ENCODE measurements at regions not wholly inside any gene's neighbourhood (a gene's known extent, or its start where the extent isn't known, plus 50 kb on each side); places are given as distances from the start of the nearest gene placed in this dataset.

DNA sequence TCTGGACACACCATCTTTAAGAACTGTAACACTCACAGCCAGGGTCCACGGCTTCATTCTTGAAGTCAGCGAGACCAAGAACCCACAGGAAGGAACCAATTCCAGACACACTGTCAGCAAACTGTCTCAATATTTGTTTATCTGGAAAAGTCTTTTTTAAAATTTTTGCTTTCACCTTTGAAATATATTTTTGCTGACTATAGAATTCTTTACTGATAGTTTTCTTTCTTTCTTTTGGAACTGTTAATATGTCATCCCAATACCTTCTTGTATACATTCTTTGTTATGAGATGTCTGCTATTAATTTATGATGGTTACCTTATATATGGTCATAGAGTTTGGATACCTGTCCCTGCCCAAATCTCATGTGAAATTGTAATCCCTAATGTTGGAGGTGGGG is 145.1 kb upstream of the IRX4 start:
- no peak overlapping the region for H3K4me3 ChIP-seq (ENCODE audit: low read length)
- TF ChIP-seq, protein P1, sequence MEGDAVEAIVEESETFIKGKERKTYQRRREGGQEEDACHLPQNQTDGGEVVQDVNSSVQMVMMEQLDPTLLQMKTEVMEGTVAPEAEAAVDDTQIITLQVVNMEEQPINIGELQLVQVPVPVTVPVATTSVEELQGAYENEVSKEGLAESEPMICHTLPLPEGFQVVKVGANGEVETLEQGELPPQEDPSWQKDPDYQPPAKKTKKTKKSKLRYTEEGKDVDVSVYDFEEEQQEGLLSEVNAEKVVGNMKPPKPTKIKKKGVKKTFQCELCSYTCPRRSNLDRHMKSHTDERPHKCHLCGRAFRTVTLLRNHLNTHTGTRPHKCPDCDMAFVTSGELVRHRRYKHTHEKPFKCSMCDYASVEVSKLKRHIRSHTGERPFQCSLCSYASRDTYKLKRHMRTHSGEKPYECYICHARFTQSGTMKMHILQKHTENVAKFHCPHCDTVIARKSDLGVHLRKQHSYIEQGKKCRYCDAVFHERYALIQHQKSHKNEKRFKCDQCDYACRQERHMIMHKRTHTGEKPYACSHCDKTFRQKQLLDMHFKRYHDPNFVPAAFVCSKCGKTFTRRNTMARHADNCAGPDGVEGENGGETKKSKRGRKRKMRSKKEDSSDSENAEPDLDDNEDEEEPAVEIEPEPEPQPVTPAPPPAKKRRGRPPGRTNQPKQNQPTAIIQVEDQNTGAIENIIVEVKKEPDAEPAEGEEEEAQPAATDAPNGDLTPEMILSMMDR (conservative IDR thresholded peaks at IDR 0.05; ENCODE audit: low read length): no peak
- DNase-seq (ENCODE audit: low read depth): no peak

DNA sequence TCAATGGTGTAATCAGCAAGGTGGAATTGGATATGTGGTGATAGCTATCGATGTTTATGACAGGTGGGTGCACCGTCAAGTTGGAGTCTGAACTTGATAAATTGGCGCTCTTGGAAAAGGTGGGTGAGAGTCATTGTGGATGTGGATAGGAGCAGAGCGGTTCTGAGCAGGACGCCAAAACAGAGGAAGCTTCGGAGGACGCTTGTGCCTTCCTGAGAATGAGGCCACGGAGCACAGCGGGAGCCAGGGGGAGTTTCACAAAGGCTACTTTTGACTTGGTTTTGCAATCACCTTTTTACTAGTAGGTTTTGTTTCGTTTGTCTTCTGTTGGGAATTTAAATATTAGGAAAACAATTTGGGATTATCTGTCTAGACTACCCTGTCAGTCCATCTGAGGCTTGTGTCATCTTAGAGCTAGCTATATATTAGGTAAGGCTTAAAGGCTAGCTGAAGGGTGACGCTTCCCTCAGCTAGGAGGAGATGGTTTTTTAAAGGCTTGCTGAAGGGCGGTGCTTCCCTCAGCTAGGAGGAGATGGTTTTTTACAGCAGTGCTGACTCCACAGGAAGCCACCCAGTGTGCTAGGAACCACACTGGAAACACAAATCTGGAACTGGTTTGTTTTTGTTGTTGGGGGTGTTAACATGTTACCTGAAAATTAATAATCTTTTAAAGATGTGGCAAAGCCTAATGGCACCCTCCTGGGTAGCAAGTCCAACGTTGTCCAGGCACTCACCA is 142.4 kb upstream of the IRX4 start:
- DNase-seq (ENCODE audit: low read depth): no peak
- TF ChIP-seq, protein P1 (conservative IDR thresholded peaks at IDR 0.05; ENCODE audit: low read length): no peak
- no peak overlapping the region for H3K4me3 ChIP-seq (ENCODE audit: low read length)

DNA sequence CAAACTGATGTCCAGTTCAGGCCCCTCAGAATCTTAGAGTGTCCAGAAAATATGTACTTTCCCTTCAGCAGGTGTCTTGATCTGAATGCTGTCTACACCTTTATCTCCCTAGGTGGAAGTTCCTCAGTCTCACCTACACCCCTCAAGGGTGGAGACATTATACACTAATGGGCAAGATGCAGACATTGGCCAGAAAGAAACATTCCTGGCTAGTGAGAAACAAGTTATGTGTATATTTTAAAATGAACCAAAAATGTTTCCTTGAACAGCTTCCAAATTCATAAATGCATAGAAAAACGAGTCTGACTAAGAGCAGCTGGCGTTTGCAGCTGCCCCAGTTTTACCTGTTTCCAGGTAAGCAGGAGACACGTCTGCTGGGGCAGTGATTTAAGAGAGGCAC is 140.5 kb upstream of the IRX4 start:
- no peak overlapping the region for H3K4me3 ChIP-seq (ENCODE audit: low read length)
- DNase-seq (ENCODE audit: low read depth): no peak
- TF ChIP-seq, protein P1 (conservative IDR thresholded peaks at IDR 0.05; ENCODE audit: low read length): no peak

DNA sequence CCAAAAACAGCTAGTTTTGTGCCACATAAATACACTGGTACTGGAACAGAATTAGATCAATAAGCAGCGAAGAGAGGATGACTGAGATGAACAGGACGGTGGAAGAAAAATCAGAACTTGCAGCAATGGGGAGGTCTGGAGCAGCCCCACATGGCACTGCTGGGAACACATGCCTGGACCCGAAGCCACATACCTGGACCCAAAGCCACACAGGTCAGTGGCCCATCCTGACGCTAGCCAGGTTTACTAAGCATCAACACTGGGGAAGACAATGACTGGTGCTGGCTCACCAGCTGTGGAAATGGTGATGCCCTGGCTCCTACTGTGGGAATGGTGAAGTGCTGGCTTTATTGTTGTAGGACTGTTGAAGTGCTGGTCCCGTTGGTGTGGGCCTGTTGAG is 139.7 kb upstream of the IRX4 start:
- DNase-seq (ENCODE audit: low read depth): no peak
- TF ChIP-seq, protein P1 (conservative IDR thresholded peaks at IDR 0.05; ENCODE audit: low read length): no peak
- H3K4me3 ChIP-seq (ENCODE audit: low read length): no peak overlapping the region

DNA sequence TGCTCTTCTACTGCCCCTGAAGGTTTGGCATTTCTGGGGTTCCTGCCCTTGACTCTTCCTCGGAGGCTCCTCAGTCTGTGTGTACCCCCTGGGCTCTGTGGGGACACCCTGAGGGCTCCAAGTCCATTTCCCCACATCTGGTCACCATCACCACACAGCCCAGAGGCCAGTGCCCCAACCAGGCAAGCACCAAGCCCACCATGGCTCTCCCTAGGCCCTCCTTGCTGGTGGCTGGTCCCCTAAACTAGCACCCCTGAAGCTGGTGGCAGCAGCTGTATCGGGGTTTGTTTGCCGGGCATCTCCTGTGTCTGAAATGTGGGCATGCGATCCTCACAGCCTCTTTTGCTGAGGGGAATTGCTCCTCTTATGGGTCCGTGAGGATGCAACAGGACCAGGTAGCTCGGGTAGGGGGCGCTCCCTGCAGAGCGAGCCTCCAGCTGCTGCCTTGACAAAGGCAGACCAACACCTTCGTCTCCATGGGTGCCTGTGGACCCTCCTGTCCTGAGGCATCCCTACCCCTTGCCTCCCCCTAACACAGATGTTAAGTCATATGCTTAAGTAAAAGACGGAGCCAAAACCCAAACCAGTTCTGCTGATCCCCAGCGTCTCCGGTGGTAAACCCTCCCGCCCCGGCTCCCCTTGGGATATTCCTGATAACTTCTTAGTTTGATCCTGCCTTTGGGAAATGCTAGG is 138.9 kb upstream of the IRX4 start:
- TF ChIP-seq, protein P1 (conservative IDR thresholded peaks at IDR 0.05; ENCODE audit: low read length): no peak
- H3K4me3 ChIP-seq (ENCODE audit: low read length): no peak overlapping the region
- DNase-seq (ENCODE audit: low read depth): no peak

DNA sequence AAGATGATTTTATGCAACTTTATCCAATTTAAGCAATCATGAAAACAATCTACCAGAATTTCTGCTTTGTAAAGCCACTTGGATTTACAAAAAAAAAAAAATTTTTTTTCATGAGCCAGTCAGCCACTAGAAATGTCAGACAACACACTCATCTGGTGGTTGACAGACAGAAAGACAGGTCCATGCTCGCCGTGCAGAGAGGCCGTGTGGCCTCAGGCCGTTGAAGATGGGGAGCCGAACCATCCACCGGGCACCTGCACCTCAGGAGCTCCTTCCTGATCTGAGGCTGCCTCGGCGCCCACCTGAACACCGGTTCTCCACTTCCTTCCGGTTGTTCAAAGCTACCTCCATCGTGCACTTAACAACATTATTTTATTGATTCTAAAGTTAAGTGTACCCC is 138.0 kb upstream of the IRX4 start:
- TF ChIP-seq, protein P1 (conservative IDR thresholded peaks at IDR 0.05; ENCODE audit: low read length): no peak
- H3K4me3 ChIP-seq (ENCODE audit: low read length): no peak overlapping the region
- no peak for DNase-seq (ENCODE audit: low read depth)

DNA sequence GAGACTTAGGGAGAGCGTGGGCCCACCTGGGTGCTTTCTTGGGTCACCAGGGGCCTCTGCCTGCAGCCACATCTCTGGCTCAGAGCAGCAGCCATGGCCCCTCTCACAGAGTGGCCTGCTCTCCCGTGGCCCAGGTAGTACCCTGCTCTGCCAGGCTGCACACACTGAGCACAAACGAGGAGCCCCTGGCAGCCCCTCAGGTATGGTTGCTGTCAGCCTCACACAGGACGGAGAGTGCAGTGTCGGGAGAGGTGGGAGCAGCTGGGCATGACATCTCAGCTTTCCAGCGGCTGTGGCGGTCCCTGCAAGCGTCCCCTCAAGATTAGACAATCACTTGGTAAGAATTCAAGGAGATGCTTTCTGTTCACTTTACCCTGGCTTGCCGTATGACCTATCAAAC is 137.0 kb upstream of the IRX4 start:
- no peak for DNase-seq (ENCODE audit: low read depth)
- TF ChIP-seq, protein P1 (conservative IDR thresholded peaks at IDR 0.05; ENCODE audit: low read length): no peak
- H3K4me3 ChIP-seq (ENCODE audit: low read length): no peak overlapping the region

All from AG10803 (cell line).